GM19238 (cell line): ENCODE measurements at regions not wholly inside any gene's neighbourhood (a gene's known extent, or its start where the extent isn't known, plus 50 kb on each side); places are given as distances from the start of the nearest gene placed in this dataset.
"Not testable (repeated sequence)": the region's sequence is repeated elsewhere in the genome, so short reads cannot be mapped to it uniquely, and the experiment has no call there.

ENCODE experiments used
- DNase-seq: peaks from one replicate; pipeline ENCODE4 v3.0.0; 2011; ENCODE audit warnings: low spot score; ENCODE audit not compliant: insufficient read length

DNA sequence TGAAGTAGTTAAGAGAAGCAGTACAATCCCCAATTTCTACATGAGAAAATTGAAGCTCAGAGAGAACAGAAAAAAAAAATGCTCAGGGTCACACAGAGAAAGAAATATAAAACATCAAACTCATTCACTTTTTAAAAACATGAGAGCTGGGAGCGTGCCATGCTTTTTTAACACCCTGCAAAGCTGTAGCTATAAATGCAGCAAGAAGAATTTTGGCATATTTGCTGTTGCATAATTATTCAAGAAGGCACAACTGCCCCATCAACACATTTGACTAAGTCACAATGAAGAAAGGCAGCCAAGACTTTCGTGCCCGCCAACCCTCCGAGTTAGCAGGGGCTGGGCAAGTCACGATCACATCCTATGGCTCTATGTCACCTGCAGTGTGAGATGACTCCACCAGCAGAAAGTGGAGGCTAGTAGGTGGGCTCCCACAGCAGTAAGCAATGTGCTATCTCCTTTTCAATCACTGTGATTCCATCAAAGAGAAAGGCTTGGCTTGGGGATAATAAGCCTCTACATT is 214.8 kb downstream of the DHX15 start:
- DNase-seq = no peak

- no peak for DNase-seq
Observed at GRCh38 chr4:24368801-24369200, 215.6 kb downstream of the DHX15 start.

DNA sequence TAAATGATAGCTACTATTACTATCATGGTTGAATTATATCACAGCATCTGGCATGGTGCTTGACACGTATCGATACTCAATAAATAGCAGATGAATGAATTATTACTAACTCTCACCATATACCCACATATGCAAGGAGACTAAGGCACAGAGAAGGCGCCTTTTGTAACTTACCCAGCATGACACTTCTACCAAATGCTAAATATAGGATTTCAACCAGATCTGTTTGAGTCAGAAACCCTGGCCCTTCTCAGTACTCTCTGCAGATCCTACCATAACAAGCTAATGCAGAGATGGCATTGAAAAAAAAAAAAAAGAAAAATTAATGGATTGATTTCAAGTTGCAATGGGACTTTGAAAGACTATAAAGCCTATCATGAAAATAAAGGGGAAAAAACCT is 219.5 kb downstream of the DHX15 start:
- no peak for DNase-seq

DNA sequence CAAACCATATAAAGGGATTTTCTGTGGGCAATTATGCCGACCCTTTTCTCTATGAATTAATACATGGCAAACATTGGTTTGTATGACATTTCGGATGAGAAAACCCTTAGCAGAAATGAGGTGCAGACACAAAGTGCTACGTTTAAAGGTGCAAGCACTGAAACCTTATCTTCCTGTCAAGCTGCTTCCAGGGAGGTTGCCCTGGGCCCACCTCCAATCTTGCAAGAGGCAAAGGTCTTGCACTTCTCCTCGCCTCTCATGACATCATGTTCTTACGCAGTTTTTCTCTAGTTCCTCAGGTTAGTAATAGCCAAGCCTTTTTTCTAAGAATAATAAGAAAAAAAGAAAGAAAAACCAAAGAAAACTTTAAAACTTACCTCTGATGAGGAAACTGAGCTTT is 220.1 kb downstream of the DHX15 start:
- no peak for DNase-seq

DNA sequence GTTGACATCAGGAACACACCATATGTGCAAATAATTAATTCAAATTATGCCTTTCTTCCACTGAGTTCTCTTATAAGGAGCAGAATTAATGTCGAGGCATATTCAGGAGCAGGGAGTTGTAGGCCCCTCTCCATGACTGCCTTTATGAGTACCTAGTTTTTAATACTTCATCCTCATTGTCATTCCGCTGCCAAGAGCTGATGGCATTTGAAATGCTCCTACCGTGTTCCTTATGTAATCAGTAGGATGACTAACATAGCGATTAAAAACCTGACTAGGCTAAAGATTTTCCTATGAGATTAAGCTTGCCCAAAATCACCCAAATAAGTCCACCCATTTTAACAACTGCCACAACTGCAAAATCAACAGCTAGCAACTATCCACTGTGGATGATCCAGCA is 220.6 kb downstream of the DHX15 start:
- DNase-seq = no peak

- DNase-seq = no peak
Observed at GRCh38 chr4:24352112-24352511, 232.2 kb downstream of the DHX15 start.

GRCh38 chr4:24349168-24349996 is 235.0 kb downstream of the DHX15 start:
- not testable (repeated sequence) for DNase-seq

DNA sequence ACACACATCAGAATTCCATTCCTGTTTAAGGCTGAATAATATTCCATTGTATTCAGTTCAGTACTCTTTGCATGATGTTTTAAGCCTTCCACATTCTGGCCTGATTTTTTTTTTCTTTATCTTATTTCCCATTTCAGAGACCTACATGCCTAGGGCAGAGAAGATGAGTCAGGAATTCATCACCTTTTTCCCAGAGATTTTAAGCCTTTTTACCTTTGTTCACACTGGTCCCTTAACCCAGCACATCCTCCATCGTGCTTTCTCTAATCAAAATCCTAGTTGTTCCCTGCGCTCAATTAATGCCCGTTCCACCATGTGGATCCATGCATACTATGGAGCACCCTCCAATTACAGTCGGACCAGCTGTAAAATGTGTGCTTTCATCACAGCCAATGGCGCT is 245.1 kb downstream of the DHX15 start:
- no peak for DNase-seq

DNA sequence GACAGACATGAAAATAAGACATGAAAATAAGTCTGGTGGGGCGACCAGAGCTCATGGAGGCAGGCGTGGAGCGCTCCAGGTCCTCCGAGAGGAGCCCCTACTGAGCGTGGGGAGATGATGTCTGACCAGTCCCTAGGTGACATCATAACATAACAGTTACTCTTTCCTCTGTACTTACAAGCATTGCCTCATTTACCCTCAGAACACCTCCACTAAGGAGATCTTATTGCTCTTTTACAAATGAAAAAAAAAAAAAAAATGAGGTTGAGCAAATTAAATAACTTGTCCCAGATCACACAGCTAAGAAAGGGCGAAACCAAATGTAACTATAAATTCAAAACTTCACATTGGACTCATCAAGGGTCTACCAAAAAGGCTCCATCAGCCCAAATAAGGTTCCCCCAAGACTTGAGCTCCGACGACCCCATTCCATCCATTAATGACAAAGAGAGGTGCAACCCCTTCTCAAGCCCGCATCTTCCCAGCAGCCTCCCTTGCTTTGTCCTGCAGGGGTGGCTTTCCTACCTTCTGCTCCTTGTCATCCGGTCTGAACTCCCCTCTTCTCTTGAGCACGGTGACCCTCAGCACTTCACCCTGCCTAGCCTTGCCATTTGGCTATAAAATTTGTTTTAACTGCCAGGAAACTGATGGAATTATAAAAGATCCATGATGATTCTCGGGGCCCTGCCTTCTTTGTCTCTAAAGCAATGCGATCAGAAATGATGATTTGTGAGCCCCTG is 246.7 kb downstream of the DHX15 start:
- no peak for DNase-seq

DNA sequence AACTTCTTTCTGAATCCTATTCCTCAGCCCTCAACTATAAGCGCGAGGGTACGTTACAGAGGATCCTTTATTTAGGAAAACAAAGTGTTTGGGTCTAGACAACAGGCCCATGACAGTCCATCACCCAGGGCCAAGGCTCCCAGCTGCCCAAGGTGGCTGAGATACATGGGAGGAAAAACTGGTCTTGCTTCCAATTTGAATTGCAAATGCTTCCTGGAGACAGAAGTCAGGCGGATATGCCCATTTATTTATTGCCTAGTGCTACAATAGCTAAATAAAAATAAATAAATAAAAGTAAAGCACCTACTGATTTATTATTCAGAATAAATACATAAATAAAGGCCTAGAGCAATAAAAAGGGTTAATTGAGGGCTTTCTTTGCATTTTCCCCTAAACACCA is 248.7 kb downstream of the DHX15 start:
- no peak for DNase-seq

DNA sequence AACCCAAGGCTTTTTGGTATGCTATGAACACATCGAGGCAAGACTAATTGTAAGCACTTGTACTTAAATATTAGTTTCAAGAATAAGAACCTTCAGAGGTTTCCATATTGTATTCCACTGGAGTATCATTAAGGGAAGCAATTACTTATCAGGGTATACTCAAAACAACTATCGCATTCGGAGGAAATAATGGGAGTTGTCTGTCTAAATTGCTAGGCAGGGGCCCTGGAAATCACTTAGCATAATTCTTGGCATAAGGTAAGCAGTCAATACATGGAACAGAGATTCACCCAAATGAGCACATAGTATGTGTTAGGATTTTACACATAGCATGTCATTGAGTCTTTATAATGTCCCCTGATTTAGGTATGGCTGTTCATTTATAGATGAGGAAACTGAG is 249.4 kb downstream of the DHX15 start:
- DNase-seq = no peak

- DNase-seq = no peak
Observed at GRCh38 chr4:24330573-24330972, 253.8 kb downstream of the DHX15 start.

DNA sequence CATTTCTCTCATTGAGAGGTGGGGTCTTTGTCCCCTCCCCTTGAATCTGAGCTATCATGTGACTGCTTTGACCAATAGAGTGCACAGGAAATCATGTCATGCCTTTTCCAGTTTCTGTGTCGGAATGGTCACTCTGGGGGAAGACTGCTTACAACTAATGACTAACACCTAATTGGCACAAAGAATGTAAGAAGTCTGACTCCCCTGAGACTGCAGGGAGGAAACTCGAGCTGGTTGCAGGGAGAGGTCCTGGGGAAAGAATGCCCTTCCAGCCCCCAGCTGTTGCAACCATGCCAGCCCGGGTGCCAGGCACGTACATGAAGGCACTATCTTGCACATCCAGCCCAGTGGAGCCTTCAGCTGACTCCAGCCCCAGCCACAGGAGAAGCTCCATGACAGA is 254.2 kb downstream of the DHX15 start:
- no peak for DNase-seq

DNA sequence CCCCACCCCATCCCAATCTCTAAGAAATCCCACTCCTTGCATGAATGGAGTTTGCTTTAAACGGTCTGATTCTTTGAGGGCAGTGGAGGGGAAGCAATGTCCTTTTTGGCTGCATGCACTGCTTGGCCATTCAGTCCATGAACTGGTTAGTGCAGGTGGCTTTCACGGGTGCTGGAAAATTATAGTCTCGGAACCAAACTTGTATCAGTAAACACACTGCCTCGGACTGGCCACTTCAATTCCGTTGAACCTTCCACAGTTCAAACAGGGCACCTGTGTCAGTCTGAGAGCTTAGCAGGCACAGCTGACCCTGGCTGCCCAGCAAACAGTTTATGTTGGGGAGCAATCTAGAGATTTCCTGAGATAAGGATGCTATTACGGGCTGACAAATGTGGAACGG is 255.6 kb downstream of the DHX15 start:
- DNase-seq = no peak

GRCh38 chr4:24328310-24328709 is 256.0 kb downstream of the DHX15 start:
- DNase-seq = no peak

DNA sequence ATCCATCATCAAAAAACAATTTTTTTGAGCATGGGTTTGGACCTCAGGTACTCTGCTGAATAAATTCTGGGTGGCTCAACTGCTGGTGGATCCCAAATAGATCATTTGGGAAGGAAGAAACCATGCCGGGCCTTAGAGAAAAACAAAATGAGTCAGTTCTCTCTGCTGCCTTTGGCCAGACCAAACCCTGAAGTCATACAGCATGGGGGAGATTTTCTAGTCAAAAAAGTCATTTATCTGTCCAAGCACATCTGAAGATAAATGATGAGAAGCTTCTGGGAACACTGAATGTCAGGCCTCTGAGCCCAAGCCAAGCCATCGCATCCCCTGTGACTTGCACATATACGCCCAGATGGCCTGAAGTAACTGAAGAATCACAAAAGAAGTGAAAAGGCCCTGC is 261.4 kb downstream of the DHX15 start:
- DNase-seq = no peak

DNA sequence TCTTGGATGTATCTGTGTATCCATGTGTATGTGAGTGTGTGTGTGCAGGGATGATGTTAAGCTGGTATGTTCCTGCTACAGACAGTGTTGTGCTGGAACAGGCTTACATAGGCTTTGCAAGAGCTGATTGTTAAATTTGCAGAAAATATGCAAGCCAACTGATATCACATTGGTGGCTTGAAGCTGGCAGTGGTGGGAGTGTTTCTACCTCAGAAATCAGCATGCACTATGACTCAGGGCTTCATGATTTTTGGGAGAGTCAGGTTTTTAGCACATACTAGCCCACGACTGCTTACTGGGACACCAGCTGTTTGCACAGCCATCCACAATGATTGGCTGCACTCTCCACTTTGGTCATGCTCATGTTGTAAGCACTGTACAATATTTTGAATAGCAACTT is 261.8 kb downstream of the DHX15 start:
- DNase-seq = no peak

DNA sequence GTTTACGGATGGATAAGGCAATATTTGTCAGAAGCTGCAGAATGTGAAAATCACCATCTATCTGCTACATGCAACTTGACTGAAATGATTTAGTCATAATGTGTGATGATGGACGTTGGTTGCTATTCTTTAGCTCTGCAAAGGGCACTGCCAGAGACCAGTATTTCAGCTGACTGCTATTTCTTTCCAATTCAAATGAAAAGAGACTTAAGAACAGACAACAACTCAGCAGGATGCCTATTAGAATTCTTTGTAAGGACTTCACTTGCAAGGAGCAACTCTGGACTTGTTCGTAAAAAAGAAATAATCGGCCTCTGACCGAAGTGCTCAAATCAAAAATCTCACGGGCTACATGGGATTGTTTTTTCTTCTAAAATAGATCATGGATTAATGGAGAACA is 262.7 kb downstream of the DHX15 start:
- DNase-seq = no peak

DNA sequence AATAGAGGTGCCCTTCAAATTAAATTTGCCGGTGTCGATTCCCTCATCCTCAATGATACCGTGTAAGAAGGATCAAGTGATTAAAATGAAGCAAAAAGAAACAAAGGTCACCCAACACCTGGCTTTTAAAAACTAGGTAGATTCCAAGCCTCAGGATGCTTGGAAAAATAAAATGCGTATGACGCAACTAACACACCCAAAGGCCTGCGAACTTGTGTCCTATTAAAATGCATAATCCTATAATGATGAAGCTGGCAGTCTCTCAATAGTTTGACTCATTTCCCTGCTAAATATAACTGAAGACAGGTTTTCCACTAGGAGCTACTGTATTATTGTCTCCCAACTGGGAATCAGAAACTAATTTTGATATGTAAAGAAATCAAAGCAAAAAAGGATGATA is 263.2 kb downstream of the DHX15 start:
- DNase-seq = no peak

GRCh38 chr4:24319387-24319786 is 265.0 kb downstream of the DHX15 start:
- no peak for DNase-seq

GRCh38 chr4:24315056-24315455 is 269.3 kb downstream of the DHX15 start:
- DNase-seq = no peak

GRCh38 chr4:24312261-24312913 is 272.0 kb downstream of the DHX15 start:
- no peak for DNase-seq
